Fibroblast of lung (primary cell): ENCODE measurements at regions not wholly inside any gene's neighbourhood (a gene's known extent, or its start where the extent isn't known, plus 50 kb on each side); places are given as distances from the start of the nearest gene placed in this dataset.

Experiments
- DNase-seq, 2 donors: peaks; one replicate each; pipeline versions ENCODE4 v3.0.0 to v3.0.0-alpha.2; 2010; ENCODE audit warnings: low read depth in 2 of 2
- H2AFZ ChIP-seq: 2 replicates; pipeline ENCODE4 v1.5.1; 2012; ENCODE audit warnings: low read length, control low read depth, inconsistent platforms
- H3K27ac ChIP-seq: 2 replicates; pipeline ENCODE4 v1.5.1; 2011; ENCODE audit warnings: low read length, control low read depth; ENCODE audit not compliant: insufficient read depth
- H3K27me3 ChIP-seq: 2 replicates; pipeline ENCODE4 v1.5.1; 2011; ENCODE audit warnings: mild to moderate bottlenecking, low read length; ENCODE audit not compliant: control insufficient read depth, insufficient read depth
- H3K36me3 ChIP-seq: 2 replicates; pipeline ENCODE4 v1.5.1; 2011; ENCODE audit warnings: low read length; ENCODE audit not compliant: control insufficient read depth, insufficient read depth
- H3K4me1 ChIP-seq: 2 replicates; pipeline ENCODE4 v1.5.1; 2011; ENCODE audit warnings: low read length; ENCODE audit not compliant: control insufficient read depth, insufficient read depth; ENCODE audit errors: extremely low read depth
- H3K4me2 ChIP-seq: 2 replicates; pipeline ENCODE4 v1.5.1; 2011; ENCODE audit warnings: low read length, control low read depth; ENCODE audit not compliant: insufficient read depth; ENCODE audit errors: extremely low read depth
- H3K4me3 ChIP-seq, 4 experiments: fragments of 200-600 bp in 1 of 4; sonication (generic) in 1 of 4; replicated peaks in 1 of 4; 2 replicates each; pipeline ENCODE4 v1.5.1; 2011 to 2016; ENCODE audit warnings: low read length in 4 of 4, low read depth in 3 of 4, mild to moderate bottlenecking in 3 of 4, control low read depth in 2 of 4, inconsistent platforms in 1 of 4, mixed read lengths in 1 of 4; ENCODE audit not compliant: insufficient read depth in 1 of 4; ENCODE audit errors: control extremely low read depth in 1 of 4
- H3K79me2 ChIP-seq: 2 replicates; pipeline ENCODE4 v1.5.1; 2012; ENCODE audit warnings: mild to moderate bottlenecking, low read length, inconsistent platforms; ENCODE audit not compliant: control insufficient read depth, insufficient read depth
- H3K9ac ChIP-seq: 2 replicates; pipeline ENCODE4 v1.5.1; 2011; ENCODE audit warnings: mild to moderate bottlenecking, low read length, control low read depth; ENCODE audit not compliant: insufficient read depth
- H3K9me3 ChIP-seq: 2 replicates; pipeline ENCODE4 v1.5.1; 2012; ENCODE audit warnings: low read depth, low read length; ENCODE audit not compliant: control insufficient read depth, insufficient read depth
- H4K20me1 ChIP-seq: 2 replicates; pipeline ENCODE4 v1.5.1; 2011; ENCODE audit warnings: low read length; ENCODE audit not compliant: control insufficient read depth, insufficient read depth; ENCODE audit errors: extremely low read depth
- EZH2 ChIP-seq: IDR thresholded peaks from 2 replicates; pipeline ENCODE4 v1.5.1; 2012; ENCODE audit warnings: low read length, control low read depth, mild to moderate bottlenecking; ENCODE audit errors: missing control alignments
- TF ChIP-seq, protein P1 (sequence below), 2 donors: IDR thresholded peaks in 1 of 2; conservative IDR thresholded peaks in 1 of 2; 1 replicate in 1 of 2; 2 replicates in 1 of 2; pipeline ENCODE4 v1.5.1; 2011 to 2012; ENCODE audit warnings: low read length in 2 of 2, control low read depth in 1 of 2, inconsistent platforms in 1 of 2, low read depth in 1 of 2, mild to moderate bottlenecking in 1 of 2

DNA sequence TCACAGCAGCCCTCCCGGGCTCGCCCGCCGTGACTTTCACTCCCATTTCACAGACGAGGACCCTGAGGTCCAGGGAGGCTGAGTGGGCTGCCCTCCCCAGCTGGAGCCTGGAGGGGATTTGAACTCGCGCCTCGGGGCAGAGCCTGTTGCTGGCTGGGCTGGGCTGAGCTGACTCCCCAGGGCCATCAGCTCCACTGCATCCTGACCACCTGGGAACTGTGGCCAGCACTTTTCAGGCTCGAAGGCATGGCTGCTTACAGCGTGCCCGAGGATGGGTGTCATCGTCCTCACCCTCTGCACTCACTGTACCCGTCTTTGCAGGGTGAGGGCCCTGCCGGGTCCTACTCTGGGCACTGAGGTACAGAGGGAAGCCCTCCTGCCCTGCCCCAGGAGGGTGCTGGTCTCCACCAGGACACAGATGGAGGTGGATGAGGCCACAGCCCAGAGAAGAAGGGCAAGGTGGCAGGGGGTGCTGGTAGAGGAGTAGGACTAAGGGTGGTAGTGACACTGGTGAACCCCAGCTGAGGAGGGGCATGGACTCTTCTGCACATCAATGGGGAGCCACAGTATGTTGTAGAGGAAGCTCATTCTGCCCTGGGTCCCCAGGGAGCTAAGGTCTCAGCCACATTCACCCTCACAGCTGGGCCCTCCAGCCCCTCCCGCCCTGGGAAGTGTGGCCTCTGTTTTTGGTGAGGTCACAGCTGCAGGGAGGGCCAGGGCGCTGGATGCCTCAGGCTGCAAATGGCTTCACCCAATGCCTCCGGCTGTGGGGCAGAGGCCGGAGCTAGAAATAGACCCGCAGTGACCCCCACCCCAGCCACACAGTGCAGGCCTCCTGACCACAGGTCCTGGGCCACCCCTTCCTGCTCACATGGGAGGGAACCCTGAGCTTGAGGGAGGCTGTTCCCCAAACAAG lies 365.1 kb upstream of the SFSWAP start:
- no peak overlapping the region for H3K4me2 ChIP-seq
- H3K9me3 ChIP-seq, result peaks cover 4% of the 10 kb centered on the region
- H3K9ac ChIP-seq, result no peak overlapping the region
- H3K4me3 ChIP-seq, result no peak overlapping the region
- no peaks in the 10 kb centered on the region for H3K36me3 ChIP-seq
- TF ChIP-seq, protein P1, sequence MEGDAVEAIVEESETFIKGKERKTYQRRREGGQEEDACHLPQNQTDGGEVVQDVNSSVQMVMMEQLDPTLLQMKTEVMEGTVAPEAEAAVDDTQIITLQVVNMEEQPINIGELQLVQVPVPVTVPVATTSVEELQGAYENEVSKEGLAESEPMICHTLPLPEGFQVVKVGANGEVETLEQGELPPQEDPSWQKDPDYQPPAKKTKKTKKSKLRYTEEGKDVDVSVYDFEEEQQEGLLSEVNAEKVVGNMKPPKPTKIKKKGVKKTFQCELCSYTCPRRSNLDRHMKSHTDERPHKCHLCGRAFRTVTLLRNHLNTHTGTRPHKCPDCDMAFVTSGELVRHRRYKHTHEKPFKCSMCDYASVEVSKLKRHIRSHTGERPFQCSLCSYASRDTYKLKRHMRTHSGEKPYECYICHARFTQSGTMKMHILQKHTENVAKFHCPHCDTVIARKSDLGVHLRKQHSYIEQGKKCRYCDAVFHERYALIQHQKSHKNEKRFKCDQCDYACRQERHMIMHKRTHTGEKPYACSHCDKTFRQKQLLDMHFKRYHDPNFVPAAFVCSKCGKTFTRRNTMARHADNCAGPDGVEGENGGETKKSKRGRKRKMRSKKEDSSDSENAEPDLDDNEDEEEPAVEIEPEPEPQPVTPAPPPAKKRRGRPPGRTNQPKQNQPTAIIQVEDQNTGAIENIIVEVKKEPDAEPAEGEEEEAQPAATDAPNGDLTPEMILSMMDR (conservative IDR thresholded peaks at IDR 0.05 in 1 of 2, IDR thresholded peaks at IDR 0.05 in 1 of 2; ENCODE audit: low read depth in 1 of 2, low read length in 2 of 2), result no peak
- no peak for TF ChIP-seq EZH2
- H3K79me2 ChIP-seq, result no peaks in the 10 kb centered on the region
- H2AFZ ChIP-seq, result no peak overlapping the region
- H3K4me1 ChIP-seq, result no peaks in the 10 kb centered on the region
- H3K27me3 ChIP-seq, result no peaks in the 10 kb centered on the region
- no peak overlapping the region for H3K27ac ChIP-seq
- no peak for DNase-seq
- no peaks in the 10 kb centered on the region for H4K20me1 ChIP-seq

- no peak for DNase-seq
Measured at GRCh38 chr12:131346555-131347344, 364.1 kb upstream of the SFSWAP start.

DNA sequence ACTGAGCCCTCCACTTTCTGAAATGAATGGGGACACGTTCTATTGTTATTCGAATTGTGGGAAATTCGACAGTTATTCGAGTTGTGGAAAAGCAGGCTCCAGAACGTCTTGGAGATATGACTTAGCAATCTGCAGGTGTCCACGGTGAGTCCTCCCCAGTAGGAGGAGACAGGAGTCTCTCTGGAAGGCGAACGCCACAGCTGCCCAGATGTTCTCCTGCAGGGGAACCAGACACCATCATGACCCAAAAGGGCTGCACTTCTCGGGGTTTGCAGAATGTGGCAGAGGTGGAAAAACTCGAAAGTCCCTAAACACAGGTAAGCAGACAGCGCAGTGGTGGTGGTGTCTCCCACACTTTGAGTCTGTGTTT lies 363.6 kb upstream of the SFSWAP start:
- Histone ChIP-seq H3K9ac (no peak overlapping the region), H3K4me3 (no peak overlapping the region), H4K20me1 (no peaks in the 10 kb centered on the region), H3K4me2 (no peak overlapping the region), H3K36me3 (no peaks in the 10 kb centered on the region), H3K9me3 (peaks cover 4% of the 10 kb centered on the region), H3K27me3 (no peaks in the 10 kb centered on the region), H3K27ac (no peak overlapping the region), H2AFZ (no peak overlapping the region), H3K79me2 (no peaks in the 10 kb centered on the region), H3K4me1 (no peaks in the 10 kb centered on the region)
- no peak for DNase-seq
- TF ChIP-seq, protein P1 (conservative IDR thresholded peaks at IDR 0.05 in 1 of 2, IDR thresholded peaks at IDR 0.05 in 1 of 2; ENCODE audit: low read depth in 1 of 2, low read length in 2 of 2), result no peak
- no peak for TF ChIP-seq EZH2

More at GRCh38 chr12:131346555-131347344, 364.1 kb upstream of the SFSWAP start:
- Histone ChIP-seq H3K9me3 (peaks cover 4% of the 10 kb centered on the region), H4K20me1 (no peaks in the 10 kb centered on the region), H3K79me2 (no peaks in the 10 kb centered on the region), H3K27ac (no peak overlapping the region), H3K4me3 (no peak overlapping the region), H3K4me1 (no peaks in the 10 kb centered on the region), H3K36me3 (no peaks in the 10 kb centered on the region), H3K27me3 (no peaks in the 10 kb centered on the region), H3K9ac (no peak overlapping the region), H2AFZ (no peak overlapping the region), H3K4me2 (no peak overlapping the region)
- TF ChIP-seq, protein P1 (conservative IDR thresholded peaks at IDR 0.05 in 1 of 2, IDR thresholded peaks at IDR 0.05 in 1 of 2; ENCODE audit: low read depth in 1 of 2, low read length in 2 of 2), result no peak
- no peak for TF ChIP-seq EZH2
